ENCODE measurements at regions not wholly inside any gene's neighbourhood (a gene's known extent, or its start where the extent isn't known, plus 50 kb on each side); places are given as distances from the start of the nearest gene placed in this dataset.

- TF ChIP-seq CTCF (IDR thresholded peaks at IDR 0.05) (no peak), SMC3 (IDR thresholded peaks at IDR 0.05; ENCODE audit: low read depth, low read length) (no peak), MEF2A (IDR thresholded peaks at IDR 0.05; ENCODE audit: borderline replicate concordance, low read depth) (no peak)
Observed at GRCh38 chr15:29997499-29997898, 85.3 kb upstream of the GOLGA8J start (continued).

- Histone ChIP-seq H3K79me2 (ENCODE audit: insufficient read depth) (no peaks in the 10 kb centered on the region), H3K36me3 (replicated peaks in 1 of 2; ENCODE audit: control insufficient read depth in 1 of 2, insufficient read depth in 2 of 2, low read length in 1 of 2) (no peaks in the 10 kb centered on the region), H3K9ac (no peak overlapping the region), H3K9me3 (no peaks in the 10 kb centered on the region), H3K4me1 (ENCODE audit: control insufficient read depth in 1 of 2, insufficient read depth in 2 of 2, low read depth in 1 of 2, low read length in 1 of 2) (peaks cover 0 to 4% of the 10 kb centered on the region in 2 experiments; a peak in 1 of 4 replicates), H3K4me2 (no peak overlapping the region), H3F3A (replicated peaks; ENCODE audit: insufficient read depth) (no peaks in the 10 kb centered on the region), H3K27ac (ENCODE audit: low read depth in 2 of 2, low read length in 1 of 2) (no peak overlapping the region), H4K20me1 (ENCODE audit: insufficient read depth) (no peaks in the 10 kb centered on the region), H2AFZ (ENCODE audit: low read depth) (no peak overlapping the region), H3K4me3 (ENCODE audit: low read depth in 2 of 2, low read length in 1 of 2) (no peak overlapping the region), H3K27me3 (ENCODE audit: insufficient read depth) (no peaks in the 10 kb centered on the region), H3K9me2 (no peaks in the 10 kb centered on the region)
- ChIA-PET CTCF (interaction anchor here (0.9 kb wide), 1 partner anchor 9 kb away, joined by 3 read pairs; no protein-coding TSS in a partner anchor), POLR2A (no interaction called here)
- 66% methylated on average over 5 of the region's 5 CpGs for WGBS (ENCODE audit: low lambda C conversion rate)
- TF ChIP-seq MEF2A (IDR thresholded peaks at IDR 0.05; ENCODE audit: borderline replicate concordance, low read depth) (no peak), USF1 (IDR thresholded peaks at IDR 0.05; ENCODE audit: borderline replicate concordance, low read depth) (no peak), FOSL2 (IDR thresholded peaks at IDR 0.05; ENCODE audit: borderline replicate concordance, low read depth) (no peak), POLR2AphosphoS5 (IDR thresholded peaks at IDR 0.05; ENCODE audit: low read depth, low read length) (no peak)
- DNase-seq, result no peak
Observed at GRCh38 chr15:29994284-29994683, 88.5 kb upstream of the GOLGA8J start.

- H3K9ac ChIP-seq, result no peak overlapping the region
- POLR2A ChIA-PET, result no interaction called here
- H3K9me3 ChIP-seq, result no peaks in the 10 kb centered on the region
- CTCF ChIA-PET, result no interaction called here
- H3K36me3 ChIP-seq (replicated peaks in 1 of 2; ENCODE audit: control insufficient read depth in 1 of 2, insufficient read depth in 2 of 2, low read length in 1 of 2), result no peaks in the 10 kb centered on the region
- WGBS (ENCODE audit: low lambda C conversion rate), result 42% methylated on average over 4 of the region's 4 CpGs
- no peaks in the 10 kb centered on the region for H3F3A ChIP-seq (replicated peaks; ENCODE audit: insufficient read depth)
- H3K79me2 ChIP-seq (ENCODE audit: insufficient read depth), result no peaks in the 10 kb centered on the region
- peaks cover 4% of the 10 kb centered on the region in 2 experiments; a peak in 1 of 4 replicates for H3K4me1 ChIP-seq (ENCODE audit: control insufficient read depth in 1 of 2, insufficient read depth in 2 of 2, low read depth in 1 of 2, low read length in 1 of 2)
- no peak overlapping the region for H3K4me2 ChIP-seq
- no peaks in the 10 kb centered on the region for H4K20me1 ChIP-seq (ENCODE audit: insufficient read depth)
- TF ChIP-seq MAX (IDR thresholded peaks at IDR 0.05; ENCODE audit: low read depth) (no peak), SMC3 (IDR thresholded peaks at IDR 0.05; ENCODE audit: low read depth, low read length) (no peak), GATA2 (CRISPR knock-in tag; IDR thresholded peaks at IDR 0.05) (no peak), ELF1 (IDR thresholded peaks at IDR 0.05) (no peak), USF2 (IDR thresholded peaks at IDR 0.05; ENCODE audit: borderline replicate concordance, low read depth, low read length) (no peak), POLR2AphosphoS5 (IDR thresholded peaks at IDR 0.05; ENCODE audit: low read depth, low read length) (no peak), CHD2 (IDR thresholded peaks at IDR 0.05; ENCODE audit: low read length, partially characterized antibody) (no peak), GABPA (IDR thresholded peaks at IDR 0.05; ENCODE audit: low read depth) (no peak)
- H3K4me3 ChIP-seq (ENCODE audit: low read depth in 2 of 2, low read length in 1 of 2), result no peak overlapping the region
- H2AFZ ChIP-seq (ENCODE audit: low read depth), result no peak overlapping the region
- H3K9me2 ChIP-seq, result no peaks in the 10 kb centered on the region
- no peak for DNase-seq
- H3K27me3 ChIP-seq (ENCODE audit: insufficient read depth), result no peaks in the 10 kb centered on the region
- no peak overlapping the region for H3K27ac ChIP-seq (ENCODE audit: low read depth in 2 of 2, low read length in 1 of 2)
Observed at GRCh38 chr15:29990954-29991353, 91.8 kb upstream of the GOLGA8J start.
